Adrenal gland (tissue), 5 donors: ENCODE measurements at regions not wholly inside any gene's neighbourhood (a gene's known extent, or its start where the extent isn't known, plus 50 kb on each side); places are given as distances from the start of the nearest gene placed in this dataset.

Experiments used
- CTCF ChIP-seq, 6 experiments: fragments of 450-650 bp in 4 of 6; fragments of 200-600 bp in 2 of 6; sonication (generic) in 1 of 6; IDR thresholded peaks; 1 replicate in 5 of 6; 2 replicates in 1 of 6; pipeline versions ENCODE4 v1.5.1 to v1.8.0; 2016 to 2021; ENCODE audit warnings: antibody characterized with exemption in 6 of 6, mild to moderate bottlenecking in 2 of 6, moderate library complexity in 1 of 6
- POLR2A ChIP-seq, 2 donors: fragments of 450-650 bp; IDR thresholded peaks; one replicate each; pipeline ENCODE4 v1.6.1; 2017; ENCODE audit warnings: antibody characterized with exemption in 2 of 2, mild to moderate bottlenecking in 2 of 2, moderate library complexity in 1 of 2
- donor health status: DM: no; HTN: no; CAD: no.

DNA sequence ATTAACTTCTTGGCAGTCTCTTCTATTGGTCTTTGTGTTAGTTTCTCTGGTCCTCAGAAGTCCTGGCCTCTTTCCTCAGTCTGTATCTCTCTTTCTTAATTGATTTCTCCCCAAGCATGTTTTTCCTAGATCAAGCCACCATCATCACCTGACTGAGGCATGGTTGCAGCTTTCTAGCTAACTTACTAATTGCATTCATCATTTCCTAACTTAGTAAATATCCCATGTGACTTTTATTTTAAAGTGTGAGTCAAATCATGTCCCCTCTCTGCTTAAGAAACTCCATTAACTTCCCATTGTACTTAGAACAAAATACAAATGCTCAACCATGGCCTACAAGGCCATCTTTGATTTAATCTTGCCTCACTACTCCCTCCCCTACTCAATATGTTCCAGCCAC, 135.4 kb upstream of the FRMD4B start:
- TF ChIP-seq CTCF (IDR thresholded peaks at IDR 0.05) (no peak), POLR2A (IDR thresholded peaks at IDR 0.05) (no peak)
